ENCODE measurements at regions not wholly inside any gene's neighbourhood (a gene's known extent, or its start where the extent isn't known, plus 50 kb on each side); places are given as distances from the start of the nearest gene placed in this dataset.

GRCh38 chr5:57950616-57951228 is 468.1 kb upstream of the ACTBL2 start:
- H3K4me3 ChIP-seq (ENCODE audit: low read depth, low read length): no peak overlapping the region
- no peak for DNase-seq (ENCODE audit: low read depth)
- TF ChIP-seq CTCF (IDR thresholded peaks at IDR 0.05; ENCODE audit: insufficient read depth, low read depth, low read length): no peak

GRCh38 chr5:57948091-57948490 is 465.5 kb upstream of the ACTBL2 start:
- H3K4me3 ChIP-seq (ENCODE audit: low read depth, low read length): no peak overlapping the region
- no peak for DNase-seq (ENCODE audit: low read depth)
- no peak for TF ChIP-seq CTCF (IDR thresholded peaks at IDR 0.05; ENCODE audit: insufficient read depth, low read depth, low read length)

- no peak for DNase-seq (ENCODE audit: low read depth)
- H3K4me3 ChIP-seq (ENCODE audit: low read depth, low read length): no peak overlapping the region
- TF ChIP-seq CTCF (IDR thresholded peaks at IDR 0.05; ENCODE audit: insufficient read depth, low read depth, low read length): no peak
These were observed 464.6 kb upstream of the ACTBL2 start for GRCh38 chr5:57947181-57947580.

GRCh38 chr5:57940879-57941278 is 458.3 kb upstream of the ACTBL2 start:
- no peak for DNase-seq (ENCODE audit: low read depth)
- no peak for TF ChIP-seq CTCF (IDR thresholded peaks at IDR 0.05; ENCODE audit: insufficient read depth, low read depth, low read length)
- no peak overlapping the region for H3K4me3 ChIP-seq (ENCODE audit: low read depth, low read length)

- H3K4me3 ChIP-seq (ENCODE audit: low read depth, low read length): no peak overlapping the region
- TF ChIP-seq CTCF (IDR thresholded peaks at IDR 0.05; ENCODE audit: insufficient read depth, low read depth, low read length): no peak
- no peak for DNase-seq (ENCODE audit: low read depth)
These were observed 457.6 kb upstream of the ACTBL2 start for GRCh38 chr5:57940236-57940635.

- no peak for TF ChIP-seq CTCF (IDR thresholded peaks at IDR 0.05; ENCODE audit: insufficient read depth, low read depth, low read length)
- H3K4me3 ChIP-seq (ENCODE audit: low read depth, low read length): no peak overlapping the region
- DNase-seq (ENCODE audit: low read depth): no peak
These were observed 457.2 kb upstream of the ACTBL2 start for GRCh38 chr5:57939771-57940170.

- no peak for DNase-seq (ENCODE audit: low read depth)
- no peak for TF ChIP-seq CTCF (IDR thresholded peaks at IDR 0.05; ENCODE audit: insufficient read depth, low read depth, low read length)
- no peak overlapping the region for H3K4me3 ChIP-seq (ENCODE audit: low read depth, low read length)
These were observed 456.7 kb upstream of the ACTBL2 start for GRCh38 chr5:57939335-57939734.
